Kidney (tissue), 13 donors: ENCODE measurements at regions not wholly inside any gene's neighbourhood (a gene's known extent, or its start where the extent isn't known, plus 50 kb on each side); places are given as distances from the start of the nearest gene placed in this dataset.
"Not testable (repeated sequence)": the region's sequence is repeated elsewhere in the genome, so short reads cannot be mapped to it uniquely, and the experiment has no call there.

Experiments used
- DNase-seq, 5 donors: peaks; one replicate each; pipeline ENCODE4 v3.0.0-alpha.2; 2013 to 2020
- FAIRE-seq: peaks from 2 replicates; lab custom pipeline; 2012; peaks lifted over from hg19 to GRCh38; lab: Jason Lieb, UNC
- H3K27ac ChIP-seq, 2 donors: one replicate each; pipeline ENCODE4 v1.7.0; 2013; ENCODE audit warnings: low read depth in 2 of 2, low read length in 2 of 2, inconsistent platforms in 1 of 2
- H3K27me3 ChIP-seq: one replicate; pipeline ENCODE4 v1.7.1; 2013; ENCODE audit warnings: low read length, inconsistent platforms; ENCODE audit not compliant: control insufficient read depth, insufficient read depth
- H3K36me3 ChIP-seq, 3 donors: one replicate each; pipeline versions ENCODE4 v1.7.0 to v1.7.1; 2013; ENCODE audit warnings: low read length in 3 of 3, control low read depth in 1 of 3, inconsistent platforms in 1 of 3; ENCODE audit not compliant: insufficient read depth in 3 of 3, control insufficient read depth in 2 of 3
- H3K4me1 ChIP-seq, 3 donors: one replicate each; pipeline versions ENCODE4 v1.7.0 to v1.7.1; 2013; ENCODE audit warnings: low read length in 3 of 3, inconsistent platforms in 1 of 3, low read depth in 1 of 3; ENCODE audit not compliant: control insufficient read depth in 2 of 3, insufficient read depth in 2 of 3
- H3K4me3 ChIP-seq, 3 donors: one replicate each; pipeline versions ENCODE4 v1.7.0 to v1.8.1; 2013; ENCODE audit warnings: low read length in 3 of 3, control low read depth in 1 of 3, inconsistent platforms in 1 of 3
- H3K9ac ChIP-seq, 3 donors: one replicate each; pipeline versions ENCODE4 v1.7.0 to v1.7.1; 2013; ENCODE audit warnings: low read length in 3 of 3, control low read depth in 1 of 3, inconsistent platforms in 1 of 3
- H3K9me3 ChIP-seq, 3 donors: one replicate each; pipeline versions ENCODE4 v1.7.0 to v1.7.1; 2013; ENCODE audit warnings: low read length in 3 of 3, control low read depth in 1 of 3, inconsistent platforms in 1 of 3; ENCODE audit not compliant: control insufficient read depth in 2 of 3, insufficient read depth in 1 of 3
- intact Hi-C: fragments of 100-400 bp; cut with DNase I; formaldehyde crosslinking; loops from one replicate; pipeline ENCODE4 v1.11.1; 2022
- TF ChIP-seq, protein P1 (sequence below): IDR thresholded peaks from 3 replicates; pipeline ENCODE4 v1.5.1; 2012; ENCODE audit warnings: mild to moderate bottlenecking, moderate library complexity, borderline replicate concordance; ENCODE audit not compliant: insufficient read depth; ENCODE audit errors: extremely low read depth
- donor health status: control.
- donor health status: control.
- donor health status: control.
- donor health status: control.
- donor health status: control.
- donor health status: DM: yes; HTN: yes; CAD: no.
- donor health status: Normal renal cell carcinoma (clear cell type).

DNA sequence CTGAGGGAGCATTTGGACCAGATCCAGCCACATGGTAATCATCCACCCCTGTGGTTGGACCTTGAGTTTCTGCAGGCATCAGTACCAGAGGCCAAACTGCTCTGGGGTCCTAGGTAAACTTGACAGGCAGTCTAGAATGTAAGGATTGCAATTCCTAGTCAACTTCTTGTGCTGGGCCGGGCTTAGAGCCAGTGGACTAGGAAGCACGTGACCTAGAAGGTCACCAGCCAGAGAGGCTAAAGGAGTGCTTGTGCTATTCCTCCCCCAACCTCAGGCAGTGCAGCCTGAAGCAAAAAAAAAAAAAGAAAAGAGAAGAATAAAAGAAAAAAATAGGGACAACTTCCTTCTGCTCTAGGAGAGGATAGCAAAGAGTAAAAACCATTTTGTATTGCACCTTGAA lies 406.2 kb upstream of the FTMT start:
- Histone ChIP-seq H3K9me3 (no peaks in the 10 kb centered on the region), H3K4me3 (no peak overlapping the region)
- no peak for FAIRE-seq

DNA sequence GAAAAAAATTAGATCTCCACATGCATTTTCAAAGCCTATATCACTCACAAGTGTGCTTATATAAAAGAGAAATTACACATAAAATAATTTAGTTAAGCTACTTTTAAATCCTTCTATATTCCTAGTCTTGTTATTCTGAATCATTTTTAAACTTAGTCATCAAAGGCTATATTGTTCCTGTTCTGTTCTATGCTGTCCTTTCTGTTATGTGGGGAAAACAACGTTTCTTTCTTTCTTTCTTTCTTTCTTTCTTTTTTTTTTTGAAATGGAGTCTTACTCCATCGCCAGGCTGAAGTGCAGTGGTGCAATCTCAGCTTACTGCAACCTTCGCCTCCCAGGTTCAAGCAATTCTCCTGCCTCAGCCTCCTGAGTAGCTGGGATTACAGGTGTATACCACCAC lies 389.2 kb upstream of the FTMT start:
- no peaks in the 10 kb centered on the region for H3K27me3 ChIP-seq
- intact Hi-C loops = no loop called here
- TF ChIP-seq, protein P1, sequence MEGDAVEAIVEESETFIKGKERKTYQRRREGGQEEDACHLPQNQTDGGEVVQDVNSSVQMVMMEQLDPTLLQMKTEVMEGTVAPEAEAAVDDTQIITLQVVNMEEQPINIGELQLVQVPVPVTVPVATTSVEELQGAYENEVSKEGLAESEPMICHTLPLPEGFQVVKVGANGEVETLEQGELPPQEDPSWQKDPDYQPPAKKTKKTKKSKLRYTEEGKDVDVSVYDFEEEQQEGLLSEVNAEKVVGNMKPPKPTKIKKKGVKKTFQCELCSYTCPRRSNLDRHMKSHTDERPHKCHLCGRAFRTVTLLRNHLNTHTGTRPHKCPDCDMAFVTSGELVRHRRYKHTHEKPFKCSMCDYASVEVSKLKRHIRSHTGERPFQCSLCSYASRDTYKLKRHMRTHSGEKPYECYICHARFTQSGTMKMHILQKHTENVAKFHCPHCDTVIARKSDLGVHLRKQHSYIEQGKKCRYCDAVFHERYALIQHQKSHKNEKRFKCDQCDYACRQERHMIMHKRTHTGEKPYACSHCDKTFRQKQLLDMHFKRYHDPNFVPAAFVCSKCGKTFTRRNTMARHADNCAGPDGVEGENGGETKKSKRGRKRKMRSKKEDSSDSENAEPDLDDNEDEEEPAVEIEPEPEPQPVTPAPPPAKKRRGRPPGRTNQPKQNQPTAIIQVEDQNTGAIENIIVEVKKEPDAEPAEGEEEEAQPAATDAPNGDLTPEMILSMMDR = no peak
- no peak overlapping the region for H3K27ac ChIP-seq
- H3K9me3 ChIP-seq = no peaks in the 10 kb centered on the region
- H3K36me3 ChIP-seq = no peaks in the 10 kb centered on the region
- H3K9ac ChIP-seq = no peak overlapping the region
- no peak overlapping the region for H3K4me3 ChIP-seq
- FAIRE-seq (no peak), DNase-seq (no peak)
- H3K4me1 ChIP-seq = no peaks in the 10 kb centered on the region

More for the DNA sequence above, 406.2 kb upstream of the FTMT start:
- TF ChIP-seq, protein P1 = no peak
- DNase-seq = peak in 1 of 5 donors; percentile 1
- Histone ChIP-seq H3K4me1 (no peaks in the 10 kb centered on the region), H3K27ac (no peak overlapping the region), H3K27me3 (no peaks in the 10 kb centered on the region), H3K36me3 (no peaks in the 10 kb centered on the region), H3K9ac (no peak overlapping the region)
- intact Hi-C loops = no loop called here

DNA sequence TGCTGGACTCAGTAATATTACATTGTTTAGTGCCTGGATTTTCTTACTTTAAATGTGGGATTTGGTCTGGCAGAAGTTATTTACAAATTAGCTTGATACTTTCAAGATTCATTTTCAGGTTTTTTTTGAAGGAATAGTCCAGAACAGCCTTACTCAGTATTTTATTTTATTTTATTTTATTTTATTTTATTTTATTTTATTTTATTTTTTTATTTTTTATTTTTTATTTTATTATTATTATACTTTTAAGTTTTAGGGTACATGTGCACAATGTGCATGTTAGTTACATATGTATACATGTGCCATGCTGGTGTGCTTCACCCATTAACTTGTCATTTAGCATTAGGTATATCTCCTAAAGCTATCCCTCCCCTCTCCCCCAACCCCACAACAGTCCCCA lies 380.5 kb upstream of the FTMT start:
- H3K9me3 ChIP-seq, FAIRE-seq, intact Hi-C loops: not testable (repeated sequence)

DNA sequence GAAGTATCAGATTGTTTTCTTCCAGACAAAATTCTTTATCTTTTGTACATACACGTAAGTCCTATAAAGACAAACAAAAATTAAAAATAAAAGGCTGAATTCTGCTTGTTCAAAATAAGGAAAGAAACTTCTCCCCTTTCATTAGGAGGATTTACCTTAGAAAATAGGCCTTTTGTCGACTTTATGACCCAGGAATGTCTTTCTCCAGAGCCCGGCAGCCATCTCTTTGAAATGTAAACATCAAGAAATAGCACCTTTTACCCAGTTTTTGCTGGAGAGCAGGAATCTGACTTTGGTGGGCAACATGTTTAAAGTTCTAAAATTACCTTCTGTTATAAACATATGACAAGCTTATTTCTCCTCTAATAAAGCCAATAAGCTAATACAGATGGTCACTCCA lies 373.0 kb upstream of the FTMT start:
- DNase-seq (no peak), FAIRE-seq (no peak)
- TF ChIP-seq, protein P1 = no peak

More for the DNA sequence above, 380.5 kb upstream of the FTMT start:
- DNase-seq, H3K27me3 ChIP-seq, H3K36me3 ChIP-seq, H3K4me1 ChIP-seq, H3K27ac ChIP-seq, H3K9ac ChIP-seq, H3K4me3 ChIP-seq: not testable (repeated sequence)

More for the DNA sequence above, 373.0 kb upstream of the FTMT start:
- intact Hi-C loops = no loop called here
- H3K27ac ChIP-seq = no peak overlapping the region
- H3K9ac ChIP-seq = no peak overlapping the region
- H3K4me3 ChIP-seq = no peak overlapping the region
- H3K9me3 ChIP-seq = no peaks in the 10 kb centered on the region
- H3K36me3 ChIP-seq = no peaks in the 10 kb centered on the region
- H3K4me1 ChIP-seq = no peaks in the 10 kb centered on the region
- no peaks in the 10 kb centered on the region for H3K27me3 ChIP-seq
